ENCODE measurements at regions not wholly inside any gene's neighbourhood (a gene's known extent, or its start where the extent isn't known, plus 50 kb on each side); places are given as distances from the start of the nearest gene placed in this dataset.
"Not testable (repeated sequence)": the region's sequence is repeated elsewhere in the genome, so short reads cannot be mapped to it uniquely, and the experiment has no call there.

DNA sequence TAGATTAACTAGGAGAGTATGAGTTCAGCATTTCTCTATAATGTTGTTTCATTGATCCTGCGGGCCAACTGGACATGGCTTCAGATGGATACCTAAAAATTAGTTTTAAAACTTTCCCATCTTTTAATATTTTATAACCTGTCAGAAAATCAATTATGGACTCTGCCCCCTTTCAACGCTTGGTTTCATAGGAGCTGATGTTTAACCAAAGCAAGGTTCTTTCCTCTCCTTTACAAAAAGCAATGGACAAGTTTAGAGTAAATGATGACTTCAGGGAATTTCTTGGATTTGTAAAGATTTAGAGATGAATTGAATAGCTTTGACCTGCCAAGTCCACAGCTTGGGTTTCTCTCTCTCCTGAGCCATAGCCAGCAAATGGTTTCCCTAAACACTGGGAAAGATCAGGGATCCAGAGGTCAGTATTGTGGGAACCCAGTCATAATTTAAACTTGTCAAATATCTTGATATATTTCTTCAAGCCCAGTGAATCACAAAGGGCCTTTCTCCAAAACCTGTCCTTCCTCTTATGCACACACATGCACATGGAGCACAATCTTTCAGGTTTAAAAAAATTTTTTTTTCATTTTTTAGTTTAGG lies 177.1 kb downstream of the EVX1 start:
- no peak for DNase-seq

- no peak for DNase-seq
Observed at GRCh38 chr7:27420702-27421101, 178.1 kb downstream of the EVX1 start.

GRCh38 chr7:27423290-27423689 lies 180.7 kb downstream of the EVX1 start:
- DNase-seq = no peak

DNA sequence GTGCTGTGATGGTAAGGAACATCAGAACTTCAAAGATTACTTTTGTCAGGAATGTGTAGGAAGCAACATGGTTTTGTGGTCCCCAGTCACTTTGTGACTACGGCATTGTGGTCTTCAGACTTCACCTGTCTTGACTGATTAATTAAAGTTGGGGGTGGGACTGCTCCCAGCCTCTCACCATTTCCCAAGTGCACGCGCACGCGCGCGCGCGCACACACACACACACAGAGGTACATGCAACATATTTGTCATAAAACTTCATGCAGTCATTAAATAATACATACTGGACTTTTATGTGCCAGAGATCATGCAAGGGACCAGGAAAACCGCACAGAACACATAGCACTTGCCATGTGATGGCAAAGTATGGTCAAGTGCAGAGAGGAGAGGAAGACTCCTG lies 181.2 kb downstream of the EVX1 start:
- no peak for DNase-seq

DNA sequence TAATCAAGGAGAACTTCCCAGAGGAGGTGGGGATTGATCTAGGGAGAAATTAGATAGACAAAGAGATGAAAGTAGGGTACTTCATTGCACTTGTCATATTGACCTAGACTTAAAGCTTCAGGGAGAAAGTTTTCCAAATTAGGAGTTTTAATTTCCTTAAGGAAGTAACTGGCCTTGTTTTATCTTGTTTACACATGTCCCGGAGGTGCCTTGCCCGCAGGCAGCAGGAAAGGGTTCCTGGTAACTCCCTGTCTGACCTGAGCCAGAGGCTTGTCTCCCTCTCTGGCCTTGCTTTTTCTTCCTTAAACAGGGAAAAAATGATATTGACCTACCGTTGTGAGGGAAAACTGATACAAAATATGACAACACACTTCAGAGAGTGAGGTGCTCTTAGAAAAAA lies 181.6 kb downstream of the EVX1 start:
- no peak for DNase-seq

DNA sequence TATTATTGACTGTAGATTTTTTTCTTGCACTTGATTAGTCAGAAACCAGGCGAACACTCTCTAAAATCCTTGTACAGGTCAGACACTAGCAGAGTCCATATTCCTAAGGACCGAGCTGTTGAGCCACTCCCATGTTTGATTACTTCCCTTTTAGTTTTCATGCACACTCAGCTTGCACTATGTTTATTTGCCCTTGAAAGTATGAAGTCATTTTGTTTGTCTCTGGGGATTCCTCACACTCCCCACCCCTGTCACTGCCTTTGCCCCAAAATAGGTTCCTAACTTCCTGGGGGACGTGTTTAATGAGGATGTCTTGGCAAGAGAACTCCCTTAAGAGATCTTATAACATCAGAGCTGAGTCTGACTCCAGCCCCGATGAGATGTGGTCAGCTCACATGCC lies 182.1 kb downstream of the EVX1 start:
- no peak for DNase-seq

- DNase-seq = no peak
Observed at GRCh38 chr7:27427416-27427815, 184.8 kb downstream of the EVX1 start.

DNA sequence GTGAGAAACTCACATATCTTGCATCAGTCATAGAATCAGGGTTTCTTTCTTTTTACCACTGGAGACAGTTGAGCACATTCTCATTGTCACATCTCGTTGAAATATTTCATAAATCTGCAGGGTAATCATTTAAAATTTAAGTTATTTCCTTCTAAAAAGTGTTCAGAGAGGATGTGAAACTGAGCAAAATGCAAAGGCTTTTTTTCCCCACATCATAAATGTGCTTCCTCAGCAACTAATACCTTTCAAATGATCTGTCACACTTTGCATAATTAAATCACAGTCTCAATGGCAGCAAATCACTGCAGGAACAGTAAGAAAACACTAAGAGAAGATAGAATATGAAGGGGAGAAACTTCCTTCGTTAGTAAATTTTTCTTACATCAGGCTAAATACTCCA lies 187.5 kb downstream of the EVX1 start:
- no peak for DNase-seq

GRCh38 chr7:27431465-27431864 lies 188.9 kb downstream of the EVX1 start:
- no peak for DNase-seq

DNA sequence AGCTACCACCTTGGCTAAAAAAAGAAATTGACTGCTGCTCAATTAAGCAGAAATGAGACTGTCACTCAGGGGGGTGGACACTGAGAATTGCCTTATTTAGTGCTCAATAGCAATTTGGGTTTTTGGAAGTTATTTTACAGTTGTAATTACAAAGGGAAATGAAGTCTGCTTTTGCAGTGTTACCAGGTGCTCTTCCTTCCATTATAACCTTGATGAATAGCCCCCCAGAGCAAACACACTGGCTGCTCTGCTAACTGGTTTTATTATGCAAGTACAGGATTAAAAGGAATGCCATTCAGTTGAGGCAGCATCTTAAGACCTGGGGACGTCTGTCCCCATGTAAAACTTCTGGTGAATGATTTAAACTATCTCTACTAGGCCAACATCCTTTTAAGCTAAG lies 191.0 kb downstream of the EVX1 start:
- DNase-seq = no peak

GRCh38 chr7:27434756-27435400 lies 192.3 kb downstream of the EVX1 start:
- DNase-seq = no peak

DNA sequence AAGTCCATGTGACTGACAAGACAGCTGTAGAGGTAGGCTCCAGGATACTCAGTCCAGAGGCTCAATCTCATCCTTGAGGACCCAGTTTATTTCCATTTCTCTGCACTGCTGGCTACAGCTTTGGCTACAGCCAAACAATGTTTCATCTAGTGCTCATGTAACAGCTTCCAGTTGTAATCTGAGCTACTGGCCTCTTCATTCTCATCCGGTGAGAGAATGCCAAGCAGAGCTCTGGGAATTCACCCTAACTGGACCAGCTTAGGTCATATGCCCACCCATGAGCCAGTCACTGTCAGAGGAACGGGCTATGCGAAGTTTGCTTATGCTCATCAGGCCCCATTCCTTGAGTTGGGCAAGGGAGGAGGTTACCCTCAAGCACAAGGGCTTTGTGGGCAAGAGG lies 192.9 kb downstream of the EVX1 start:
- no peak for DNase-seq

GRCh38 chr7:27438881-27439589 lies 196.4 kb downstream of the EVX1 start:
- no peak for DNase-seq

GRCh38 chr7:27442455-27442854 lies 199.9 kb downstream of the EVX1 start:
- DNase-seq = no peak

- not testable (repeated sequence) for DNase-seq
Observed at GRCh38 chr7:27449046-27449445, 206.4 kb downstream of the EVX1 start.

DNA sequence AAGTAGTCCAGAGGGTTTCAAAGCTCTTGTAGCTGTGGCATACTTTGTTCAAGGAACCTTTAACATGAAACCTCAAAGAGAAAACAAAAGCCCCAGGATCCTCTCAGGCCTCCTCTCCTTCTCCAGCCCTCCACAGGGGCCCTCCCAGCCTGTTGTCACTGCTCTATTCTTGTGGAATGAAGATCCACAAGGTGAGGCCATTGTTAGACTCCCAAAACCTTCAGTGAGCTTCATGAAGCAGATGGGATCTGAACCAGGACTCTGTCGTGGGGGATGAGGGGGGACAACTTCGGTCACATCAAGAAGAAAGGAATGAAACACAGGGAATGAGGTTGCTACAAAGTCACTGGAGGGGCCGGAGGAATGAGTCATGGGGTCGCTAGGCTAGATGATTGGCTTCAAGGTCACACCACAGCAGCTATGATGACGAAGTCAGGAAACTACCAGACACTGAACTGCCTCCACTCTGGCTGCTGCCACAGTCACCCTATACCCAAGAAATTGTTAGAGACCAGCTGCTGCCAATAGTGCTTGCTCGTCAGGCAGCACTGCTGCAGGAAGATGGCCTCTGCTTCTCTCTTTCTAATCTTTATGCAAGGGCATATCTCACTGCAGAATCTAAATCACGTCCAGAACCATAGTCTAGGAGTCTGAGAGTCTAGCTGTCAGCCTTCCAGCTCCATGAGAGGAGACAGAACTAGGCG lies 208.8 kb downstream of the HIBADH start:
- no peak for DNase-seq

DNA sequence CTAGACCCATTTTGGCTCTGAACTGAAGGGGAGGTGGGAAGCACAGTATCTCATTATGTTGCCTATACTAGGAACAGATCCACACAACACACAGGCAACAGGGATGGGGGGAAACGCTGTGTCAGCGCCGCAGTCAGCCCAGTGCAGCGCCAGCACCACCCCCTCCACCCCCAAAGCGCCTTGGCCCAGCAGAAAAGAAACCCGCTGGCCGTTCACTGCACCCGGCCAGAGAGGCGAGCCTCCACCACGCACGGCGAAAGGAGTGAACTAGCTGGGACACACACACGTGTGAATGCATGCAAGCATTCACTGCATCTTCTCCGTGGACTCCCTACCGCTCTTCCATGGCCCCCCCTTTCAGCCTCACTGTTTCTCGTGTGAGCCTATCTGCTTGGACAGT lies 205.6 kb downstream of the HIBADH start:
- not testable (repeated sequence) for DNase-seq

DNA sequence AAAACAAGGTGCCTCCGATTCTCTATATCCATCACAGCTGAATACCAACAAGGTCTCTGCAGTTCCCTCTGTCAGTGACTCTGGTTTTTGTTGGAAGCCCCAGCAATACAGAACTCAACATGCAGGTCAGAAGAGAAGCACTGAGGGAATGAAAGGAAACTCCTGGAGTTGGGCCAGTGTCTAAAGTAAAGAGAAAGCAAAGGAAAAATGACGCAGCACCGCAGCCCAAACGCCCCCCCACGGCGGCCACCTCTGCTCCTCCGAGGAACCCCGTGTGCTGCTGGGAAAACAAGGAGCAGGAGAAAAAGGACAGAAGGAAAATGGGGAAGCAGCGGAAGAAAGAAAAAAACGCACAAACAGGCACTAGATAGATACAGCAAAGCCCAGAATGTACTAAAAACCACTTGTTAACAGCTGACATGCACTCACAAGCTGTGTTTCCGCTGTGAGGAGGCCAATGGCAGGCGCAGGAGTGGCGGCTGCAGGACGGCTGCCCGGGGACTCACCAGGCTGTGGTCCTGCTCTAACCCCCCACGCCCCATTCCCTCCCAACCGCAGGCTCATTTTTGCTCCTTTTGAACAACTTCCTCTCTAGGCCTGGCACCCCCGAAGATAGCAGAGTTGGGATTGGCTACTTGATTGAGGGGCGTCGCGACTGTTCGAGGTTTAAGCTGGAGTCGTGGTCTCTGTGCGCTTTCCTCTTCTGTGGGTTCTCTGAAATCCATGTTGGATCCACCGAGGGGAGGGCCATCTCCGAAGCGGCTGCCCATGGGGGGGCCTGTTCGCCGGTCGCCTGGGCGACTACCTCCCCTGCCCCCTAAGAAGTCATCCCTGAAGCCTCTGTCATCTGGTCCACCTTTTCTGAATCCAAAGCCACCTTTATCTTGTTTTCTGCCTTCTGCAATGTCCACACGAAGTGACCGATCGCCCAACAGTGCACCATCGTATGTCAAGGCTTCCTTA lies 204.8 kb downstream of the HIBADH start:
- not testable (repeated sequence) for DNase-seq

DNA sequence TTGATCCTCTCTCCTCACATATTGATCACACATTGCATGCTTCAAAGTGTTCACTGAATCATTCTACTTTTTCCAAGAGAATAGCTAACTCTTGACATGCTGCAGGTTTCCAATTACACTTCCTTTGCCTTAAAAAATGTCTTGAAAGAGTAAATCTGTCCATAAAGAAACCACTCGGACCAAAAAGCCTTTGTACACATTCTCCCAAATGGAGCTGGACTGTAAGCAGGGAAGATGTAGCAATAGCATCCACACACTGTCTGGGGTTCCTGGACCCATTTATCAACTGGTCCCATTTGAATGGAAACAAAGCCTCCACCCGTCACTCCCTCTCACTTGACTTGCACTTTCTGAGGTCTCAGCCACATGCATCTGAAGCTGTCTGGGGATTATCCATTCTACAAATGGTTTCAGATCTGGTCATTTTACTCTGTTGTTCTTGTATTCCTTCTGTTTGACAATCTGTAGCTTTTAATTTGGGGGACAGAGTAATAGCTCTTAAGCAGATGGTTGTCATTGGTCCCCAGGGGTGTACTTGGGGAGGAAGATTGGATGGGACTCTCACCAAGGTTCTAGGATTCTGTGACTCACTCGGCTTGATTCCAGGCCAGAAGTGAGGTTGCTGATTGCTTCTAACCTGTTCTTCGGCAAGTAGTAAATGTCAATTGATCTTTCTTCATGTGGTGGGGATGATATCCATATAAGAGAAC lies 203.5 kb downstream of the HIBADH start:
- DNase-seq = no peak

DNA sequence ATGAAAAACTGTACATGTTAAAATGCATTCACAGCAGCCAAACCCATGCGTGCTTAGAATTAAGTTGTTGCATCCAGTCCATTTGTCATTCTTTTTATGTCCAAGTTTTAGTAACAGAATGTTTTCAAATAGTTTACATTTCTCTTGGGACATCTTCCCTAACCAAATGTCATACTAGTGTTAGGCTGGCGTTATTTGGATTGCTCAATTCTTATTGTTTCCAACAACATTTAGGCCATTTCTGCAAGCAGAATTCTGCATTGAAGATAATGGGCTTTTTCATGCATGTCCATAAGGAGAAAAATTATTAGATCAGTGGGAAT lies 203.0 kb downstream of the HIBADH start:
- DNase-seq = no peak

DNA sequence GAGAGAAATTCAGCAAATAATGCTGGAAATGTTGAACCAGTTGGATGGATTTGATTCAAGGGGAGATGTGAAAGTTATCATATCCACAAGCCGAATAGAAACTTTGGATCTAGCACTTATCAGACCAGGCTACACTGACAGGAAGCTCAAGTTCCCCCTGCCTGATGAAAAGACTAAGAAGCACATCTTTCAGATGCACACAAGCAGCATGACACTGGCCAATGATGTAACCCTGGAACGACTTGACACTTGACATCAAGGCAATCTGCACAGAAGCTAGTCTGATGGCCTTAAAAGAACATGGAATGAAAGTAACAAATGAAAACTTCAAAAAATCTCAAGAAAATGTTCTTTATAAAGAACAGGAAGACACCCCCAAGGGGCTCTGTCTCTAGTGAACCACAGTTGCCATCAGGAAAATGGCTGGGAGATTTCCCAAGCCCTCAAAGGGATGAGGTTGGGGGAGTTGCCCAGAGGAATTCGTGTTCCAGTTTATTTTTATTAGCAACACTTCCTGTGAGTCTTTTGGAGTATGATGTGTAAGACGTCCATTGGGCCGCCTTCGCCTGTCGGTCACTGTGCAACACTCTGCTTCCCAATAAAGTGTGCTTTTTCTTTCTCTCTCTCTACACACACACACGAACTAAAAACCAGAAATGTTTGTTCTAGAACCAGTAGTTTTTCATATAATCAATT lies 200.0 kb downstream of the HIBADH start:
- no peak for DNase-seq

DNA sequence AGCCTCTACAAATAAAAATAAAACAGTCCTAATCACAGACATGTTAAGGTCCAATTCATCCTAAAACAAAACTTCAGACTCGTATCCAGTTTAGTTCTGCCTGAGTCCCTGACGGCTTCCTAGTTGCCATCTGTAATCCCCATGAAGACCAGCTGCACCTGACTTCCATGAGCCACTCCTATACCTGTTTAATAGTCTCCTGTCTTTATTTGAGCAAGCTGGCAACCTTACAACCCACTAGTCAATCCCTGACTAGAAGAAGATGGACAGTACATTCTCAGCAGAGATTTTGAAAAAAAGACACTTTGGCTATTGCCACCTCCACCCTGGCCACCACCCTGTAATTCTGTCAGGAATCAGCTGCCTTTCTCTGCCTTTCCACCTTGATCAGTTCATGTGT lies 197.7 kb downstream of the HIBADH start:
- no peak for DNase-seq
